H1 (cell line): ENCODE measurements at regions not wholly inside any gene's neighbourhood (a gene's known extent, or its start where the extent isn't known, plus 50 kb on each side); places are given as distances from the start of the nearest gene placed in this dataset.

Experiments used
- CTCF ChIA-PET: fragments of 300-600 bp; sonication (Branson Sonifier 250); formaldehyde crosslinking; loops from one replicate; lab custom pipeline; 2021; ENCODE audit not compliant: partially characterized antibody; lab: Charles Lee
- POLR2A ChIA-PET: fragments of 300-600 bp; sonication (Branson Sonifier 250); formaldehyde crosslinking; loops from one replicate; lab custom pipeline; 2021; ENCODE audit warnings: inconsistent platforms; ENCODE audit not compliant: partially characterized antibody; lab: Charles Lee
- DNase-seq, 2 experiments: peaks; one replicate each; pipeline versions ENCODE4 v3.0.0 to v3.0.0-alpha.2; 2010 to 2022; ENCODE audit warnings: low spot score in 2 of 2, low read depth in 1 of 2, mixed read lengths in 1 of 2
- FAIRE-seq: peaks from 2 replicates; lab custom pipeline; 2011; peaks lifted over from hg19 to GRCh38; lab: Jason Lieb, UNC
- H2AFZ ChIP-seq: 2 replicates; pipeline ENCODE4 v1.8.1; 2012; ENCODE audit warnings: low read length, inconsistent platforms
- H2AK5ac ChIP-seq: 2 replicates; pipeline ENCODE4 v1.6.1; 2013; ENCODE audit warnings: low read depth, low read length
- H2BK120ac ChIP-seq: replicated peaks from 2 replicates; pipeline ENCODE3; 2013; ENCODE audit warnings: low read depth, low read length, inconsistent platforms
- H2BK12ac ChIP-seq: 2 replicates; pipeline ENCODE4 v1.6.1; 2013; ENCODE audit warnings: low read depth, low read length
- H2BK15ac ChIP-seq: 2 replicates; pipeline ENCODE4 v1.6.1; 2013; ENCODE audit warnings: low read length
- H2BK20ac ChIP-seq: 2 replicates; pipeline ENCODE4 v1.6.1; 2013; ENCODE audit warnings: low read length
- H2BK5ac ChIP-seq: 2 replicates; pipeline ENCODE4 v1.6.1; 2013; ENCODE audit warnings: low read depth, low read length
- H3K14ac ChIP-seq: 2 replicates; pipeline ENCODE4 v1.6.1; 2013; ENCODE audit warnings: inconsistent platforms; ENCODE audit not compliant: insufficient read length
- H3K18ac ChIP-seq: 2 replicates; pipeline ENCODE4 v1.6.1; 2013; ENCODE audit warnings: low read length; ENCODE audit errors: extremely low read depth
- H3K23ac ChIP-seq: 2 replicates; pipeline ENCODE4 v1.6.1; 2013; ENCODE audit warnings: inconsistent platforms; ENCODE audit not compliant: insufficient read length
- H3K23me2 ChIP-seq: 2 replicates; pipeline ENCODE4 v1.6.1; 2013; ENCODE audit warnings: low read depth, low read length
- H3K27ac ChIP-seq: 2 replicates; pipeline ENCODE4 v1.6.1; 2011; ENCODE audit warnings: low read depth, low read length, inconsistent platforms
- H3K27me3 ChIP-seq, 4 experiments: replicated peaks in 1 of 4; 1 replicate in 1 of 4; 2 replicates in 3 of 4; pipeline versions ENCODE4 v1.6.1 to v1.8.1; 2011 to 2013; ENCODE audit warnings: low read length in 3 of 4, mild to moderate bottlenecking in 3 of 4, inconsistent platforms in 2 of 4, mixed read lengths in 2 of 4, moderate library complexity in 1 of 4; ENCODE audit not compliant: control insufficient read depth in 3 of 4, insufficient read depth in 3 of 4; ENCODE audit errors: extremely low read depth in 1 of 4
- H3K36me3 ChIP-seq, 4 experiments: 2 replicates each; pipeline versions ENCODE4 v1.6.1 to v1.8.1; 2011 to 2013; ENCODE audit warnings: mild to moderate bottlenecking in 4 of 4, low read length in 3 of 4, moderate library complexity in 2 of 4, control low read depth in 1 of 4, inconsistent platforms in 1 of 4; ENCODE audit not compliant: insufficient read depth in 4 of 4, control insufficient read depth in 2 of 4
- H3K4ac ChIP-seq: replicated peaks from 2 replicates; pipeline ENCODE3; 2013; ENCODE audit warnings: low read length, low read depth, mixed read lengths, inconsistent platforms; ENCODE audit not compliant: insufficient read length
- H3K4me1 ChIP-seq, 4 experiments: replicated peaks in 1 of 4; 1 replicate in 1 of 4; 2 replicates in 3 of 4; pipeline versions ENCODE4 v1.6.1 to v1.8.1; 2011 to 2013; ENCODE audit warnings: low read length in 3 of 4, inconsistent platforms in 2 of 4, mixed read lengths in 1 of 4; ENCODE audit not compliant: insufficient read depth in 4 of 4, control insufficient read depth in 3 of 4
- H3K4me2 ChIP-seq, 2 experiments: 2 replicates each; pipeline versions ENCODE4 v1.6.1 to v1.8.1; 2011 to 2013; ENCODE audit warnings: low read depth in 2 of 2, low read length in 2 of 2, control low read depth in 1 of 2, inconsistent platforms in 1 of 2, mild to moderate bottlenecking in 1 of 2; ENCODE audit not compliant: insufficient read depth in 1 of 2
- H3K4me3 ChIP-seq, 4 experiments: fragments of 200-600, 300-600 bp in 1 of 4; sonication (generic), shearing (Covaris generic), sonication (Bioruptor Twin) in 1 of 4; 2 replicates each; pipeline versions ENCODE4 v1.5.1 to v1.8.1; 2011 to 2016; ENCODE audit warnings: low read length in 4 of 4, low read depth in 3 of 4, control low read depth in 2 of 4, inconsistent platforms in 2 of 4, mild to moderate bottlenecking in 2 of 4, mixed read lengths in 1 of 4, moderate library complexity in 1 of 4; ENCODE audit not compliant: insufficient read depth in 2 of 4; ENCODE audit errors: extremely low read depth in 1 of 4
- H3K56ac ChIP-seq: replicated peaks from 2 replicates; pipeline ENCODE3; 2013; ENCODE audit warnings: low read depth, mild to moderate bottlenecking, mixed read lengths, low read length, inconsistent platforms; ENCODE audit not compliant: insufficient read length
- H3K79me1 ChIP-seq: 2 replicates; pipeline ENCODE4 v1.6.1; 2013; ENCODE audit warnings: low read depth, low read length, control low read depth
- H3K79me2 ChIP-seq, 2 experiments: 2 replicates each; pipeline versions ENCODE4 v1.6.1 to v1.8.1; 2012 to 2013; ENCODE audit warnings: low read length in 2 of 2, mild to moderate bottlenecking in 2 of 2, inconsistent platforms in 1 of 2; ENCODE audit not compliant: insufficient read depth in 2 of 2, control insufficient read depth in 1 of 2
- H3K9ac ChIP-seq, 4 experiments: replicated peaks in 1 of 4; 1 replicate in 1 of 4; 2 replicates in 3 of 4; pipeline versions ENCODE4 v1.6.1 to v1.8.1; 2011 to 2013; ENCODE audit warnings: low read depth in 3 of 4, low read length in 3 of 4, control low read depth in 2 of 4, mild to moderate bottlenecking in 2 of 4, moderate library complexity in 2 of 4, inconsistent platforms in 1 of 4; ENCODE audit errors: extremely low read depth in 1 of 4
- H3K9me3 ChIP-seq, 2 experiments: 2 replicates each; pipeline versions ENCODE4 v1.6.1 to v1.8.1; 2012 to 2013; ENCODE audit warnings: mild to moderate bottlenecking in 2 of 2, moderate library complexity in 2 of 2, control low read depth in 1 of 2, inconsistent platforms in 1 of 2, low read depth in 1 of 2, low read length in 1 of 2, mixed read lengths in 1 of 2; ENCODE audit not compliant: insufficient read depth in 2 of 2
- H4K20me1 ChIP-seq, 2 experiments: replicated peaks in 1 of 2; 2 replicates each; pipeline versions ENCODE3 to v1.8.1; 2011 to 2013; ENCODE audit warnings: inconsistent platforms in 2 of 2, low read length in 2 of 2, mild to moderate bottlenecking in 1 of 2; ENCODE audit not compliant: insufficient read depth in 2 of 2, control insufficient read depth in 1 of 2
- H4K5ac ChIP-seq: 2 replicates; pipeline ENCODE4 v1.6.1; 2013; ENCODE audit warnings: low read length, low read depth, mixed read lengths, inconsistent platforms; ENCODE audit not compliant: insufficient read length
- H4K8ac ChIP-seq: 2 replicates; pipeline ENCODE4 v1.8.0; 2013; ENCODE audit warnings: mild to moderate bottlenecking, moderate library complexity, low read length, inconsistent platforms; ENCODE audit not compliant: insufficient read depth; ENCODE audit errors: extremely low read depth
- H4K91ac ChIP-seq: replicated peaks from 2 replicates; pipeline ENCODE3; 2013; ENCODE audit warnings: low read length, mixed read lengths, inconsistent platforms; ENCODE audit not compliant: insufficient read length
- NRF1 ChIP-seq: IDR thresholded peaks from 2 replicates; pipeline ENCODE4 v1.6.1; 2011; ENCODE audit warnings: mild to moderate bottlenecking, low read depth, low read length, improper control_type of control experiment
- SP1 ChIP-seq: IDR thresholded peaks from 2 replicates; pipeline ENCODE4 v1.6.1; 2011; ENCODE audit warnings: low read depth, low read length
- WGBS, 2 experiments: shearing (Covaris generic) in 1 of 2; methylation state at CpG; one replicate each; pipeline versions ENCODE4 v1.1.6 to v1.1.7; 2013 to 2015; ENCODE audit warnings: low lambda C conversion rate in 2 of 2, mixed read lengths in 2 of 2, inconsistent platforms in 1 of 2, low coverage in 1 of 2, missing lambda C conversion rate in 1 of 2; ENCODE audit not compliant: insufficient replicate concordance in 2 of 2, insufficient coverage in 1 of 2, insufficient read length in 1 of 2; ENCODE audit errors: extremely low coverage in 1 of 2, missing lambda C conversion rate in 1 of 2; 5-methylcytosine and 5-hydroxymethylcytosine counted together

- Histone ChIP-seq H3K56ac (no peak overlapping the region), H2AK5ac (no peak overlapping the region), H3K4me3 (no peak overlapping the region), H2BK120ac (no peak overlapping the region), H3K4me2 (no peak overlapping the region), H2BK5ac (no peak overlapping the region), H4K5ac (no peak overlapping the region), H3K79me1 (no peaks in the 10 kb centered on the region), H3K4ac (no peak overlapping the region), H3K79me2 (no peaks in the 10 kb centered on the region), H3K36me3 (no peaks in the 10 kb centered on the region), H4K91ac (no peak overlapping the region), H3K23me2 (no peaks in the 10 kb centered on the region), H2AFZ (no peak overlapping the region), H3K27ac (no peak overlapping the region), H2BK12ac (no peak overlapping the region), H4K20me1 (no peaks in the 10 kb centered on the region), H3K4me1 (no peaks in the 10 kb centered on the region), H3K14ac (no peak overlapping the region), H3K18ac (no peak overlapping the region), H3K27me3 (no peaks in the 10 kb centered on the region; a peak in 2 of 7 replicates), H2BK15ac (no peak overlapping the region), H3K23ac (no peak overlapping the region), H3K9me3 (no peaks in the 10 kb centered on the region), H4K8ac (no peak overlapping the region), H2BK20ac (no peak overlapping the region), H3K9ac (no peak overlapping the region)
- 90% methylated on average over 3 of the region's 3 CpGs; no CpG with 5 or more reads in 1 of the 2 experiments for whole genome bisulfite sequencing, 2 experiments
- FAIRE-seq (no peak), DNase-seq (peak in 1 of 2 experiments; percentile 8)
- ChIA-PET POLR2A (no interaction called here), CTCF (interaction anchor here (0.8 to 1.7 kb wide), 3 partner anchors 11 to 32 kb away, joined by 3 to 5 read pairs (median 4); no protein-coding TSS in a partner anchor)
- no peak for TF ChIP-seq NRF1
- TF ChIP-seq SP1 = no peak
Measured at GRCh38 chr5:73253047-73253660, 80.2 kb downstream of the TMEM174 start.
